Left lung (tissue), 4 donors: ENCODE measurements at regions not wholly inside any gene's neighbourhood (a gene's known extent, or its start where the extent isn't known, plus 50 kb on each side); places are given as distances from the start of the nearest gene placed in this dataset.

Experiments used
- ATAC-seq: fragments of 200-7000 bp; cut with Tn5 transposase; one replicate; pipeline ENCODE4 v1.9.1; 2020; ENCODE audit warnings: moderate library complexity
- DNase-seq, 4 donors: peaks; one replicate each; pipeline ENCODE4 v3.0.0-alpha.2; 2013 to 2020
- H3K27ac ChIP-seq, 2 donors: fragments of 200-600 bp; sonication (generic) in 1 of 2; one replicate each; pipeline versions ENCODE4 v1.5.0 to v1.8.0; 2020 to 2021
- H3K27me3 ChIP-seq, 2 donors: fragments of 200-600 bp; sonication (generic) in 1 of 2; one replicate each; pipeline versions ENCODE4 v1.5.0 to v1.8.0; 2020 to 2021
- H3K36me3 ChIP-seq, 2 donors: fragments of 200-600 bp; sonication (generic) in 1 of 2; one replicate each; pipeline versions ENCODE4 v1.5.0 to v1.8.0; 2020 to 2021
- H3K4me1 ChIP-seq, 2 donors: fragments of 200-600 bp; one replicate each; pipeline ENCODE4 v1.8.0; 2021
- H3K4me3 ChIP-seq, 2 donors: fragments of 200-600 bp; sonication (generic) in 1 of 2; one replicate each; pipeline versions ENCODE4 v1.5.0 to v1.8.0; 2020 to 2021; ENCODE audit warnings: mild to moderate bottlenecking in 1 of 2
- H3K9me3 ChIP-seq, 2 donors: fragments of 200-600 bp; sonication (generic) in 1 of 2; one replicate each; pipeline versions ENCODE4 v1.5.0 to v1.8.0; 2020 to 2021
- CTCF ChIP-seq, 2 donors: fragments of 200-600 bp; sonication (generic) in 1 of 2; IDR thresholded peaks; one replicate each; pipeline versions ENCODE4 v1.5.0 to v1.8.0; 2021; ENCODE audit warnings: antibody characterized with exemption in 2 of 2
- intact Hi-C, 2 donors: fragments of 100-400 bp; cut with DNase I; formaldehyde crosslinking; loops; one replicate each; pipeline versions ENCODE4 v1.11.2 to v1.14.2; 2022
- donor health status: DM: no; HTN: yes; CAD: no.
- donor health status: DM: no; HTN: no; CAD: no.

- Histone ChIP-seq H3K27ac (no peak overlapping the region), H3K4me1 (no peaks in the 10 kb centered on the region), H3K9me3 (no peaks in the 10 kb centered on the region), H3K27me3 (no peaks in the 10 kb centered on the region), H3K4me3 (no peak overlapping the region), H3K36me3 (no peaks in the 10 kb centered on the region)
- no peak for TF ChIP-seq CTCF (IDR thresholded peaks at IDR 0.05)
- ATAC-seq = no peak
- intact Hi-C loops = no loop called here
- no peak for DNase-seq
These were observed 380.8 kb downstream of the KCTD12 start for GRCh38 chr13:76505437-76505836.

DNA sequence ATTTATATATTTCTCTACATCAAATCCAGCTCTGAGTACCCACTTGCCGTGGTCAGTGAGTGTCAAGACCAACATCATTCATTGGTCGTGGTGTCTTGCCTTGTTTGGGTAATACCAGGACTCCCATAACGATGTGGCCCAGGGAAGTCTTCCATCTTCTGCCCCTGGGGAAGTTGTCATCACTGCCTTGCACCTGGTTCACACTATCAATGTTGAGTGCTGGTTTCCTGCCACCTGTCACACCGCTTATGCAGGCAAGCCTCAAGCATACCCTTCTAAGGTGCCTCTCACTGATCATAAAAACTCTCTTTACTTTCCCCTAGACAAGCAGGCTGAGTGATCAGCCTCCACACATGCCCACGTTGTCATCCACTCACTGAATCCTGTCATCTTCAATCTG, 382.4 kb downstream of the KCTD12 start:
- no peak for ATAC-seq
- no peaks in the 10 kb centered on the region for H3K9me3 ChIP-seq
- H3K27me3 ChIP-seq = no peaks in the 10 kb centered on the region
- no peak for DNase-seq
- H3K36me3 ChIP-seq = no peaks in the 10 kb centered on the region
- no peak overlapping the region for H3K4me3 ChIP-seq
- no peak for TF ChIP-seq CTCF (IDR thresholded peaks at IDR 0.05)
- H3K4me1 ChIP-seq = no peaks in the 10 kb centered on the region
- intact Hi-C loops = no loop called here
- no peak overlapping the region for H3K27ac ChIP-seq

DNA sequence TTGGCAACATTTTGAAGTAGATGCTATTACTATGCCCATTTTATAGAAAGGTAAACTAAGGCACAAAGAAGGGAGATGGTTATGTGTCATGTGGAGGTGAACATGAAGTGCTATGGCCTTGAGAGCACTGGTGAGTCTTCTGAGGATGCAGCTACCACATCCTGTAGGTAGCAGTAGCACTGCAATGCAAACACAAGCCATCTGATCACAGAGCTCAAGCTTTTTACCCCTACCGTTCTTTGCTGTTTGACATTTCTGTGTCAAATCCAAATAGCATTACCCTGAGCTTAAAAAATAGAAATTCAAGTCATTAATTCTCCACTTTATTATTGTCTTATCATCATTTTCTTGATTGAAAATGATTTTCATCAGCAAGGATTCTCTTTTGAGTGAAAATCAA, 382.9 kb downstream of the KCTD12 start:
- Histone ChIP-seq H3K27ac (no peak overlapping the region), H3K4me3 (no peak overlapping the region), H3K27me3 (no peaks in the 10 kb centered on the region), H3K9me3 (no peaks in the 10 kb centered on the region), H3K4me1 (no peaks in the 10 kb centered on the region), H3K36me3 (no peaks in the 10 kb centered on the region)
- intact Hi-C loops = no loop called here
- DNase-seq = no peak
- no peak for ATAC-seq
- no peak for TF ChIP-seq CTCF (IDR thresholded peaks at IDR 0.05)

DNA sequence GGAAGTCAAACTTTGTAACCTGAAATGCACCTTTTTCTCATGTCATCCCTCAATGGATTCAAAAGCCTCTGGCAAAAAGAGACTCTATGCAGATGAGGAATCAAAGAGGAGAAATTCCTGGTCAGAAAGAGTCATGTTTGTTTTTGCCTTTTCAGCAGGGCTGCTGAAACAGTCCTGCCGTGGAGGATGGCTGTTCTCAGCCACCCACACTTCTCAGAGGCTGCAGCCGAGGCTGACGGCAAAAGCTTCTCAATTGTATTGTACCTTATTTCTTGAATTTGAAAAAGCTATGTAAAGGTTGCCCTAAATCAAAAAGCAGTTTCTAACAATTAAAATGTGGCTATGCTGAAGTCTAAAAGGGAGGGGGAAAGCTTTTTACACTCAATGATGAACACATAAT, 385.3 kb downstream of the KCTD12 start:
- intact Hi-C loops = no loop called here
- ATAC-seq = no peak
- Histone ChIP-seq H3K27ac (no peak overlapping the region), H3K36me3 (no peaks in the 10 kb centered on the region), H3K9me3 (no peaks in the 10 kb centered on the region), H3K4me1 (no peaks in the 10 kb centered on the region), H3K4me3 (no peak overlapping the region), H3K27me3 (no peaks in the 10 kb centered on the region)
- no peak for DNase-seq
- no peak for TF ChIP-seq CTCF (IDR thresholded peaks at IDR 0.05)

GRCh38 chr13:76499891-76500290, 386.3 kb downstream of the KCTD12 start:
- no peak for ATAC-seq
- no peak for TF ChIP-seq CTCF (IDR thresholded peaks at IDR 0.05)
- no peaks in the 10 kb centered on the region for H3K27me3 ChIP-seq

More at GRCh38 chr13:76499891-76500290, 386.3 kb downstream of the KCTD12 start:
- no peaks in the 10 kb centered on the region for H3K36me3 ChIP-seq
- DNase-seq = no peak
- H3K4me3 ChIP-seq = no peak overlapping the region
- intact Hi-C loops = no loop called here
- no peak overlapping the region for H3K27ac ChIP-seq
- H3K9me3 ChIP-seq = no peaks in the 10 kb centered on the region
- H3K4me1 ChIP-seq = no peaks in the 10 kb centered on the region
